Keratinocyte (primary cell): ENCODE measurements at regions not wholly inside any gene's neighbourhood (a gene's known extent, or its start where the extent isn't known, plus 50 kb on each side); places are given as distances from the start of the nearest gene placed in this dataset.

ENCODE experiments used
- CTCF ChIP-seq, 3 experiments: IDR thresholded peaks in 1 of 3; conservative IDR thresholded peaks in 1 of 3; optimal IDR thresholded peaks in 1 of 3; 2 replicates in 2 of 3; 3 replicates in 1 of 3; pipeline versions ENCODE3 to v1.5.1; 2011; ENCODE audit warnings: low read length in 3 of 3, mild to moderate bottlenecking in 3 of 3, moderate library complexity in 2 of 3, control low read depth in 1 of 3, inconsistent platforms in 1 of 3; ENCODE audit not compliant: insufficient read depth in 2 of 3; ENCODE audit errors: extremely low read depth in 1 of 3
- EZH2 ChIP-seq: IDR thresholded peaks from one replicate; pipeline ENCODE4 v1.6.1; 2012; ENCODE audit warnings: inconsistent platforms, mild to moderate bottlenecking, low read length, moderate library complexity

GRCh38 chr6:8830794-8831193 lies 395.4 kb upstream of the SLC35B3 start:
- TF ChIP-seq CTCF (optimal IDR thresholded peaks at IDR 0.05 in 1 of 3, IDR thresholded peaks at IDR 0.05 in 1 of 3, conservative IDR thresholded peaks at IDR 0.05 in 1 of 3; ENCODE audit: extremely low read depth in 1 of 3, insufficient read depth in 2 of 3, low read length in 3 of 3) (no peak), EZH2 (no peak)
